Activated CD8-positive, alpha-beta memory T cell treated with anti-CD3 and anti-CD28 coated beads, Interleukin-2, amount 50 U/mL, for 1 hour (primary cell): ENCODE measurements at regions not wholly inside any gene's neighbourhood (a gene's known extent, or its start where the extent isn't known, plus 50 kb on each side); places are given as distances from the start of the nearest gene placed in this dataset.
"Not testable (repeated sequence)": the region's sequence is repeated elsewhere in the genome, so short reads cannot be mapped to it uniquely, and the experiment has no call there.

Experiments used
- DNase-seq: peaks from one replicate; pipeline ENCODE4 v3.0.0-alpha.2; 2020; ENCODE audit errors: extremely low read depth

GRCh38 chr9:41018948-41019347 is 109.5 kb downstream of the FOXD4L6 start:
- DNase-seq = not testable (repeated sequence)

- DNase-seq = not testable (repeated sequence)
Measured at GRCh38 chr9:41016699-41017098, 111.8 kb downstream of the FOXD4L6 start.

GRCh38 chr9:40999952-41000700 is 128.4 kb downstream of the FOXD4L6 start:
- DNase-seq = not testable (repeated sequence)

- DNase-seq = not testable (repeated sequence)
Measured at GRCh38 chr9:40995490-40995889, 133.0 kb downstream of the FOXD4L6 start.

GRCh38 chr9:40993842-40994241 is 134.6 kb downstream of the FOXD4L6 start:
- DNase-seq = not testable (repeated sequence)

GRCh38 chr9:40993375-40993774 is 135.1 kb downstream of the FOXD4L6 start:
- not testable (repeated sequence) for DNase-seq

GRCh38 chr9:40992472-40992821 is 136.0 kb downstream of the FOXD4L6 start:
- DNase-seq = not testable (repeated sequence)

GRCh38 chr9:40991741-40992471 is 136.6 kb downstream of the FOXD4L6 start:
- DNase-seq = peak; percentile 96

GRCh38 chr9:40991100-40991740 is 137.3 kb downstream of the FOXD4L6 start:
- not testable (repeated sequence) for DNase-seq

- not testable (repeated sequence) for DNase-seq
Measured at GRCh38 chr9:40986332-40986731, 142.1 kb downstream of the FOXD4L6 start.

GRCh38 chr9:40975351-40975750 is 153.1 kb downstream of the FOXD4L6 start:
- not testable (repeated sequence) for DNase-seq

GRCh38 chr9:40974912-40975311 is 153.6 kb downstream of the FOXD4L6 start:
- not testable (repeated sequence) for DNase-seq

GRCh38 chr9:40971773-40972172 is 156.7 kb downstream of the FOXD4L6 start:
- DNase-seq = not testable (repeated sequence)

GRCh38 chr9:40970340-40970739 is 158.1 kb downstream of the FOXD4L6 start:
- not testable (repeated sequence) for DNase-seq

- DNase-seq = not testable (repeated sequence)
Measured at GRCh38 chr9:40962461-40962860, 166.0 kb downstream of the FOXD4L6 start.

- not testable (repeated sequence) for DNase-seq
Measured at GRCh38 chr9:40951876-40952494, 176.5 kb downstream of the FOXD4L6 start.

- DNase-seq = not testable (repeated sequence)
Measured at GRCh38 chr9:40946228-40946627, 182.3 kb downstream of the FOXD4L6 start.

GRCh38 chr9:40942730-40943129 is 185.8 kb downstream of the FOXD4L6 start:
- DNase-seq = not testable (repeated sequence)

- DNase-seq = not testable (repeated sequence)
Measured at GRCh38 chr9:40939888-40940209, 188.6 kb downstream of the FOXD4L6 start.

- DNase-seq = not testable (repeated sequence)
Measured at GRCh38 chr9:40939201-40939887, 189.1 kb downstream of the FOXD4L6 start.

- no peak for DNase-seq
Measured at GRCh38 chr9:40935336-40935735, 193.1 kb downstream of the FOXD4L6 start.
